MM.1S (cell line): ENCODE measurements at regions not wholly inside any gene's neighbourhood (a gene's known extent, or its start where the extent isn't known, plus 50 kb on each side); places are given as distances from the start of the nearest gene placed in this dataset.

Source experiments
- DNase-seq: peaks from one replicate; pipeline ENCODE4 v3.0.0-alpha.2; 2015
- H2AFZ ChIP-seq: fragments of 300-600 bp; sonication (generic); 2 replicates; pipeline ENCODE4 v1.6.0; 2016; ENCODE audit warnings: antibody characterized with exemption, low read length
- H3F3A ChIP-seq: fragments of 300-600 bp; sonication (generic); 2 replicates; pipeline ENCODE4 v1.6.1; 2016; ENCODE audit warnings: mild to moderate bottlenecking, antibody characterized with exemption, low read length, moderate library complexity, mixed read lengths; ENCODE audit not compliant: insufficient read depth
- H3K27ac ChIP-seq: fragments of 300-600 bp; sonication (generic); 2 replicates; pipeline ENCODE4 v1.5.1; 2016; ENCODE audit warnings: mild to moderate bottlenecking, low read length
- H3K27me3 ChIP-seq: fragments of 300-600 bp; sonication (generic); replicated peaks from 2 replicates; pipeline ENCODE4 v1.6.0; 2016; ENCODE audit warnings: low read length; ENCODE audit not compliant: insufficient read depth
- H3K36me3 ChIP-seq: fragments of 300-600 bp; sonication (generic); replicated peaks from 2 replicates; pipeline ENCODE4 v1.6.1; 2016; ENCODE audit warnings: mild to moderate bottlenecking, low read length, mixed read lengths; ENCODE audit not compliant: insufficient read depth
- H3K4me1 ChIP-seq: fragments of 300-600 bp; sonication (generic); 2 replicates; pipeline ENCODE4 v1.6.1; 2016; ENCODE audit warnings: low read length, mixed read lengths
- H3K4me2 ChIP-seq: fragments of 300-600 bp; sonication (generic); 2 replicates; pipeline ENCODE4 v1.6.0; 2016; ENCODE audit warnings: low read depth, low read length
- H3K4me3 ChIP-seq: fragments of 300-600 bp; sonication (generic); 2 replicates; pipeline ENCODE4 v1.5.1; 2016; ENCODE audit warnings: low read length, mixed read lengths
- H3K79me2 ChIP-seq: fragments of 300-600 bp; sonication (generic); 2 replicates; pipeline ENCODE4 v1.6.1; 2016; ENCODE audit warnings: mixed run types, low read length, mixed read lengths
- H3K9ac ChIP-seq: fragments of 300-600 bp; sonication (generic); 2 replicates; pipeline ENCODE4 v1.6.1; 2016; ENCODE audit warnings: low read length, mixed read lengths
- H3K9me2 ChIP-seq: fragments of 300-600 bp; sonication (generic); replicated peaks from 2 replicates; pipeline ENCODE4 v1.6.1; 2016; ENCODE audit warnings: mild to moderate bottlenecking, low read length, mixed read lengths; ENCODE audit not compliant: insufficient read depth
- H3K9me3 ChIP-seq: fragments of 300-600 bp; sonication (generic); replicated peaks from 2 replicates; pipeline ENCODE4 v1.6.1; 2016; ENCODE audit warnings: mild to moderate bottlenecking, low read length, mixed read lengths; ENCODE audit not compliant: insufficient read depth
- H4K20me1 ChIP-seq: fragments of 300-600 bp; sonication (generic); 2 replicates; pipeline ENCODE4 v1.6.1; 2016; ENCODE audit warnings: mild to moderate bottlenecking, low read length, moderate library complexity, mixed read lengths; ENCODE audit not compliant: insufficient read depth
- EZH2 ChIP-seq: fragments of 300-600 bp; sonication (generic); optimal IDR thresholded peaks from 2 replicates; pipeline ENCODE3; 2017; ENCODE audit warnings: low read depth, mild to moderate bottlenecking, antibody characterized with exemption, low read length, mixed read lengths
- EZH2phosphoT487 ChIP-seq: fragments of 300-600 bp; sonication (generic); IDR thresholded peaks from 2 replicates; pipeline ENCODE4 v1.6.1; 2018; ENCODE audit warnings: antibody characterized with exemption, low read length
- TF ChIP-seq, protein P1 (sequence below): fragments of 300-600 bp; sonication (generic); IDR thresholded peaks from 2 replicates; pipeline ENCODE4 v1.5.1; 2016; ENCODE audit warnings: antibody characterized with exemption, low read length, mixed read lengths

DNA sequence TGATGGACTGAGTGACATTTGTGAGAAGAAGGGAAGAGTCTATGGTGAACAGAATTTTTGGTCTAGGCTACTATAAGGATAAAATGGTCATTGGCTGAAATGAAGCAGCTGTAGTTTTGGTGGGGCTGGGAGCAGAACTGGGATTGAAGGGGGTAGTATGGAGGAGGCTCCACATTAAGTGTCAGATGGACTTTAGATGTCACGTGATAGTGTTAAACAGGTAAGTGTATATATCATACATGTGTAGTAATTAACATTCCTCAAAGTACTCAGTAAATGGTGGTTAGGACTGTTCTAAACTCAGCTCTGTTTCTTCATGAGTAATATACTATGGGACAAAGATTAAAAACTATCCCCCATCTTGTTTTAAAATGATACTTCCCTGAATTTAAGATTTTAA lies 947.9 kb downstream of the PDHA2 start:
- no peak for TF ChIP-seq EZH2
- TF ChIP-seq, protein P1, sequence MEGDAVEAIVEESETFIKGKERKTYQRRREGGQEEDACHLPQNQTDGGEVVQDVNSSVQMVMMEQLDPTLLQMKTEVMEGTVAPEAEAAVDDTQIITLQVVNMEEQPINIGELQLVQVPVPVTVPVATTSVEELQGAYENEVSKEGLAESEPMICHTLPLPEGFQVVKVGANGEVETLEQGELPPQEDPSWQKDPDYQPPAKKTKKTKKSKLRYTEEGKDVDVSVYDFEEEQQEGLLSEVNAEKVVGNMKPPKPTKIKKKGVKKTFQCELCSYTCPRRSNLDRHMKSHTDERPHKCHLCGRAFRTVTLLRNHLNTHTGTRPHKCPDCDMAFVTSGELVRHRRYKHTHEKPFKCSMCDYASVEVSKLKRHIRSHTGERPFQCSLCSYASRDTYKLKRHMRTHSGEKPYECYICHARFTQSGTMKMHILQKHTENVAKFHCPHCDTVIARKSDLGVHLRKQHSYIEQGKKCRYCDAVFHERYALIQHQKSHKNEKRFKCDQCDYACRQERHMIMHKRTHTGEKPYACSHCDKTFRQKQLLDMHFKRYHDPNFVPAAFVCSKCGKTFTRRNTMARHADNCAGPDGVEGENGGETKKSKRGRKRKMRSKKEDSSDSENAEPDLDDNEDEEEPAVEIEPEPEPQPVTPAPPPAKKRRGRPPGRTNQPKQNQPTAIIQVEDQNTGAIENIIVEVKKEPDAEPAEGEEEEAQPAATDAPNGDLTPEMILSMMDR = no peak
- TF ChIP-seq EZH2phosphoT487 = no peak
- H3K4me3 ChIP-seq = no peak overlapping the region

DNA sequence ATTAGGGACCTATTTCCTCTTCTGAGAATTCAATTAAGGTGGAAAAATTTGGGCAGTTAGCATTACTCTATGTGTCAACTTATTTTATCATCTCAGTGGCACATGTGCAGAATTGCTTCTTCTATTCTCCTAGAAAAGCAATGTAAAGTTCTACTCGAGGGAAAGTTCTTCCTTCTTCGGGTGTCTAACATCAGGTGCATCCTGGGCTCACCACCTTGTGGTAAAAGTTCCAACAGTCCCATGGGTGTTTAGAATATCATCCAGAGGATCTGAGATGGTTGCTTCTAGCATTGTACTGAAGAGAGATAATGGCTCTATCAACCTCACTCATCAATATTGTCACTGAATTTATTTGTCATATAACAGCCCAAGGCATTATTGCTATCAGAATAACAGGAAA lies 969.7 kb downstream of the PDHA2 start:
- Histone ChIP-seq H3K9ac (no peak overlapping the region), H3K4me1 (no peaks in the 10 kb centered on the region)
- TF ChIP-seq, protein P1 = no peak
- TF ChIP-seq EZH2 (no peak), EZH2phosphoT487 (no peak)

More for the DNA sequence above, 947.9 kb downstream of the PDHA2 start:
- DNase-seq = no peak
- H3K9ac ChIP-seq = no peak overlapping the region
- no peaks in the 10 kb centered on the region for H3F3A ChIP-seq
- H2AFZ ChIP-seq = no peak overlapping the region
- no peaks in the 10 kb centered on the region for H3K4me1 ChIP-seq
- H3K4me2 ChIP-seq = no peak overlapping the region
- H3K79me2 ChIP-seq = no peaks in the 10 kb centered on the region
- H3K27me3 ChIP-seq = no peaks in the 10 kb centered on the region
- H3K27ac ChIP-seq = no peak overlapping the region
- H3K9me2 ChIP-seq = no peaks in the 10 kb centered on the region
- H3K9me3 ChIP-seq = no peaks in the 10 kb centered on the region
- H3K36me3 ChIP-seq = no peaks in the 10 kb centered on the region
- H4K20me1 ChIP-seq = no peaks in the 10 kb centered on the region

DNA sequence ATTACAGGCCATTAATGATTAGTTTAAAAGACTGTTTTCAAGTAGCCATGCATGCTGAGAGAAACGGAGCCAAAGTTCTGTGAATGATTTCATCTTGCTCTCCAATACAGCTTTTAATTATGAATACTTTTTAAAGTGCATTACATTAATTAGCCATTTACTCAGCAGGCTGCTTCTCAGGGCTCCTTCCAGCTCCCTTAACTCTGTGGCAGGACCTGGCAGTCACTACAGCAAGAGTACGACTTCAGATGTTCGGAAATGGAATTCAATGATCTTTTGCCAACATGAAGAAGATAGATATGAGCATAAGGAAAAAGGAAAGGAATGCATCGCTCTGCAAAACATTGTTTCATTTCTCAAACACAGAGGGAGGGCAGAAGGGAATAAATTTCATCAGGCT lies 987.2 kb downstream of the PDHA2 start:
- Histone ChIP-seq H3K27ac (no peak overlapping the region), H3F3A (no peaks in the 10 kb centered on the region), H4K20me1 (no peaks in the 10 kb centered on the region), H3K4me1 (no peaks in the 10 kb centered on the region), H3K79me2 (no peaks in the 10 kb centered on the region), H3K4me3 (no peak overlapping the region), H3K9ac (no peak overlapping the region), H3K27me3 (no peaks in the 10 kb centered on the region), H2AFZ (no peak overlapping the region), H3K9me2 (no peaks in the 10 kb centered on the region), H3K36me3 (no peaks in the 10 kb centered on the region), H3K9me3 (no peaks in the 10 kb centered on the region), H3K4me2 (no peak overlapping the region)
- no peak for DNase-seq
- TF ChIP-seq EZH2phosphoT487 (no peak), EZH2 (no peak)
- TF ChIP-seq, protein P1 = no peak

More for the DNA sequence above, 969.7 kb downstream of the PDHA2 start:
- Histone ChIP-seq H3K36me3 (no peaks in the 10 kb centered on the region), H3K79me2 (no peaks in the 10 kb centered on the region), H2AFZ (no peak overlapping the region), H3K4me3 (no peak overlapping the region), H3K9me3 (no peaks in the 10 kb centered on the region), H3F3A (no peaks in the 10 kb centered on the region), H4K20me1 (no peaks in the 10 kb centered on the region), H3K27ac (no peak overlapping the region), H3K9me2 (no peaks in the 10 kb centered on the region), H3K27me3 (no peaks in the 10 kb centered on the region), H3K4me2 (no peak overlapping the region)
- DNase-seq = no peak

DNA sequence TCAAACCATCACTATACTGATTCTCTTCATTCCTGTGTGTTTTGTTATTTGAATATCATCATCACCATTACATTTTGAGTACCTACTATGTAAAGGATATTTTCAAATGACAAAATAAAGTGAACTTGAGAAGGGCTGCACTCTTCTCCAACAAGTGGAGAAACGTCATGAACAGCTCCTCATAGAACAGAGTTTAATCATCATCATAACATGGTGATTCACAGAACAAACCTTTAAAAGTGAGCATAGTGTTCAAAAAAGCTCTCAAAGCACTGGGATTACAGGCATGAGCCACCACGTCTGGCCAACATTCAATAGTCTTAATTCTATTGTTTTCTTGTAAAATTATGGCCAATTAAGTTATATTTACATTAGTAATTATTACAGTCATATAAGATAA lies 993.9 kb downstream of the PDHA2 start:
- no peaks in the 10 kb centered on the region for H3K4me1 ChIP-seq
- H3K9me2 ChIP-seq = no peaks in the 10 kb centered on the region
- H2AFZ ChIP-seq = no peak overlapping the region
- DNase-seq = no peak
- H3F3A ChIP-seq = no peaks in the 10 kb centered on the region
- H3K79me2 ChIP-seq = no peaks in the 10 kb centered on the region
- no peak overlapping the region for H3K27ac ChIP-seq
- H3K4me2 ChIP-seq = no peak overlapping the region
- no peak for TF ChIP-seq EZH2
- TF ChIP-seq, protein P1 = no peak
- TF ChIP-seq EZH2phosphoT487 = no peak
- no peak overlapping the region for H3K9ac ChIP-seq
- no peaks in the 10 kb centered on the region for H4K20me1 ChIP-seq
- no peaks in the 10 kb centered on the region for H3K36me3 ChIP-seq
- H3K27me3 ChIP-seq = no peaks in the 10 kb centered on the region
- H3K9me3 ChIP-seq = no peaks in the 10 kb centered on the region
- no peak overlapping the region for H3K4me3 ChIP-seq
